Keratinocyte (primary cell): ENCODE measurements at regions not wholly inside any gene's neighbourhood (a gene's known extent, or its start where the extent isn't known, plus 50 kb on each side); places are given as distances from the start of the nearest gene placed in this dataset.

ENCODE experiments used
- DNase-seq: peaks from one replicate; pipeline ENCODE4 v3.0.0-alpha.2; 2011; ENCODE audit warnings: low read depth, missing footprints, low spot score
- FAIRE-seq: peaks from 2 replicates; lab custom pipeline; 2011; peaks lifted over from hg19 to GRCh38; lab: Jason Lieb, UNC
- H2AFZ ChIP-seq: 2 replicates; pipeline ENCODE4 v1.6.0; 2012; ENCODE audit warnings: low read length, control low read depth, inconsistent platforms; ENCODE audit not compliant: control insufficient read depth
- H3K27ac ChIP-seq: 2 replicates; pipeline ENCODE4 v1.5.1; 2011; ENCODE audit warnings: low read length; ENCODE audit not compliant: control insufficient read depth, insufficient read depth
- H3K27me3 ChIP-seq: 3 replicates; pipeline ENCODE4 v1.6.0; 2011; ENCODE audit warnings: low read length; ENCODE audit not compliant: control insufficient read depth, insufficient read depth; ENCODE audit errors: extremely low read depth
- H3K36me3 ChIP-seq, 2 experiments: 2 replicates in 1 of 2; 3 replicates in 1 of 2; pipeline ENCODE4 v1.5.1; 2011; ENCODE audit warnings: low read length in 2 of 2, mild to moderate bottlenecking in 1 of 2; ENCODE audit not compliant: control insufficient read depth in 2 of 2, insufficient read depth in 2 of 2; ENCODE audit errors: extremely low read depth in 1 of 2
- H3K4me1 ChIP-seq: 3 replicates; pipeline ENCODE4 v1.5.1; 2011; ENCODE audit warnings: low read length; ENCODE audit not compliant: control insufficient read depth, insufficient read depth; ENCODE audit errors: extremely low read depth
- H3K4me2 ChIP-seq: 3 replicates; pipeline ENCODE4 v1.6.0; 2011; ENCODE audit warnings: low read depth, low read length; ENCODE audit not compliant: control insufficient read depth, insufficient read depth; ENCODE audit errors: extremely low read depth
- H3K4me3 ChIP-seq, 3 experiments: fragments of 200-600 bp in 1 of 3; sonication (generic) in 1 of 3; 2 replicates in 2 of 3; 3 replicates in 1 of 3; pipeline ENCODE4 v1.5.1; 2011 to 2016; ENCODE audit warnings: low read length in 3 of 3, mild to moderate bottlenecking in 3 of 3, control low read depth in 2 of 3, inconsistent platforms in 1 of 3, low read depth in 1 of 3, mixed read lengths in 1 of 3, mixed run types in 1 of 3, moderate library complexity in 1 of 3; ENCODE audit not compliant: control insufficient read depth in 2 of 3, insufficient read depth in 2 of 3; ENCODE audit errors: extremely low read depth in 1 of 3
- H3K79me2 ChIP-seq: 2 replicates; pipeline ENCODE4 v1.6.0; 2012; ENCODE audit warnings: low read length; ENCODE audit not compliant: control insufficient read depth, insufficient read depth
- H3K9ac ChIP-seq: 3 replicates; pipeline ENCODE4 v1.6.0; 2011; ENCODE audit warnings: low read length; ENCODE audit not compliant: control insufficient read depth, insufficient read depth; ENCODE audit errors: extremely low read depth
- H3K9me1 ChIP-seq: 3 replicates; pipeline ENCODE4 v1.6.0; 2011; ENCODE audit warnings: low read length; ENCODE audit not compliant: control insufficient read depth, insufficient read depth; ENCODE audit errors: extremely low read depth
- H3K9me3 ChIP-seq: 2 replicates; pipeline ENCODE4 v1.5.1; 2012; ENCODE audit warnings: low read depth, low read length; ENCODE audit not compliant: control insufficient read depth
- H4K20me1 ChIP-seq: 3 replicates; pipeline ENCODE4 v1.6.0; 2011; ENCODE audit warnings: low read length; ENCODE audit not compliant: control insufficient read depth, insufficient read depth; ENCODE audit errors: extremely low read depth
- EZH2 ChIP-seq: IDR thresholded peaks from one replicate; pipeline ENCODE4 v1.6.1; 2012; ENCODE audit warnings: inconsistent platforms, mild to moderate bottlenecking, low read length, moderate library complexity
- dilution Hi-C: fragments of 300-500 bp; cut with MboI; formaldehyde crosslinking; loops from one replicate; pipeline ENCODE4 v1.7.0; 2020; ENCODE audit warnings: low sequenced_read_pairs; ENCODE audit not compliant: extremely low pct_ligation_motif_present
- TF ChIP-seq, protein P1 (sequence below), 3 experiments: IDR thresholded peaks in 1 of 3; conservative IDR thresholded peaks in 1 of 3; optimal IDR thresholded peaks in 1 of 3; 2 replicates in 2 of 3; 3 replicates in 1 of 3; pipeline versions ENCODE3 to v1.5.1; 2011; ENCODE audit warnings: low read length in 3 of 3, mild to moderate bottlenecking in 3 of 3, moderate library complexity in 2 of 3, control low read depth in 1 of 3, inconsistent platforms in 1 of 3; ENCODE audit not compliant: insufficient read depth in 2 of 3; ENCODE audit errors: extremely low read depth in 1 of 3

DNA sequence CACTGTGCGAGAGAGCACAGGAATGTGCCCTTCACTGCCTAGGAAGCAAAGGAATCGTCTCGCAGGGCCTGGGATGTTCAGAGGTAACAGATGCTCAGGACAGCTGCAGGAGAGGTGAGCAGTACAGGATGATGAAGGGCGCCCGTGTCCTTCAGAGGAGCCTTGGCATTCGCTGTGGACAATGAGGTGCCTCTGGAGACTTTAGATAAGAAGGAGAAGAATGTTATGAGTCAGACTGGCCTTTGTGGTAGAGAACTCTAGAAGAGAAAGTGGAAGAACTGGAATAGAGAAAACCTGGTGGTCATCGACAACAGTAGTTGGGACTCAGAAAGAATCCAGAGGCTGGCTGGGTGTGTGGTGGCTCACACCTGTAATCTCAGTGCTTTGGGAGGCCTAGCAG, 64.4 kb upstream of the LEP start:
- no peaks in the 10 kb centered on the region for H3K79me2 ChIP-seq
- peaks cover 36% of the 10 kb centered on the region for H3K27me3 ChIP-seq
- no peaks in the 10 kb centered on the region for H3K9me3 ChIP-seq
- no peak overlapping the region for H3K27ac ChIP-seq
- dilution Hi-C loops: no loop called here
- H3K4me2 ChIP-seq: no peak overlapping the region
- no peak overlapping the region for H2AFZ ChIP-seq
- H3K4me3 ChIP-seq: no peak overlapping the region
- H4K20me1 ChIP-seq: no peaks in the 10 kb centered on the region
- DNase-seq (no peak), FAIRE-seq (no peak)
- H3K4me1 ChIP-seq: no peaks in the 10 kb centered on the region
- H3K36me3 ChIP-seq: no peaks in the 10 kb centered on the region
- no peak overlapping the region for H3K9ac ChIP-seq
- no peaks in the 10 kb centered on the region for H3K9me1 ChIP-seq
- no peak for TF ChIP-seq EZH2
- TF ChIP-seq, protein P1, sequence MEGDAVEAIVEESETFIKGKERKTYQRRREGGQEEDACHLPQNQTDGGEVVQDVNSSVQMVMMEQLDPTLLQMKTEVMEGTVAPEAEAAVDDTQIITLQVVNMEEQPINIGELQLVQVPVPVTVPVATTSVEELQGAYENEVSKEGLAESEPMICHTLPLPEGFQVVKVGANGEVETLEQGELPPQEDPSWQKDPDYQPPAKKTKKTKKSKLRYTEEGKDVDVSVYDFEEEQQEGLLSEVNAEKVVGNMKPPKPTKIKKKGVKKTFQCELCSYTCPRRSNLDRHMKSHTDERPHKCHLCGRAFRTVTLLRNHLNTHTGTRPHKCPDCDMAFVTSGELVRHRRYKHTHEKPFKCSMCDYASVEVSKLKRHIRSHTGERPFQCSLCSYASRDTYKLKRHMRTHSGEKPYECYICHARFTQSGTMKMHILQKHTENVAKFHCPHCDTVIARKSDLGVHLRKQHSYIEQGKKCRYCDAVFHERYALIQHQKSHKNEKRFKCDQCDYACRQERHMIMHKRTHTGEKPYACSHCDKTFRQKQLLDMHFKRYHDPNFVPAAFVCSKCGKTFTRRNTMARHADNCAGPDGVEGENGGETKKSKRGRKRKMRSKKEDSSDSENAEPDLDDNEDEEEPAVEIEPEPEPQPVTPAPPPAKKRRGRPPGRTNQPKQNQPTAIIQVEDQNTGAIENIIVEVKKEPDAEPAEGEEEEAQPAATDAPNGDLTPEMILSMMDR (optimal IDR thresholded peaks at IDR 0.05 in 1 of 3, IDR thresholded peaks at IDR 0.05 in 1 of 3, conservative IDR thresholded peaks at IDR 0.05 in 1 of 3; ENCODE audit: extremely low read depth in 1 of 3, insufficient read depth in 2 of 3, low read length in 3 of 3): no peak

DNA sequence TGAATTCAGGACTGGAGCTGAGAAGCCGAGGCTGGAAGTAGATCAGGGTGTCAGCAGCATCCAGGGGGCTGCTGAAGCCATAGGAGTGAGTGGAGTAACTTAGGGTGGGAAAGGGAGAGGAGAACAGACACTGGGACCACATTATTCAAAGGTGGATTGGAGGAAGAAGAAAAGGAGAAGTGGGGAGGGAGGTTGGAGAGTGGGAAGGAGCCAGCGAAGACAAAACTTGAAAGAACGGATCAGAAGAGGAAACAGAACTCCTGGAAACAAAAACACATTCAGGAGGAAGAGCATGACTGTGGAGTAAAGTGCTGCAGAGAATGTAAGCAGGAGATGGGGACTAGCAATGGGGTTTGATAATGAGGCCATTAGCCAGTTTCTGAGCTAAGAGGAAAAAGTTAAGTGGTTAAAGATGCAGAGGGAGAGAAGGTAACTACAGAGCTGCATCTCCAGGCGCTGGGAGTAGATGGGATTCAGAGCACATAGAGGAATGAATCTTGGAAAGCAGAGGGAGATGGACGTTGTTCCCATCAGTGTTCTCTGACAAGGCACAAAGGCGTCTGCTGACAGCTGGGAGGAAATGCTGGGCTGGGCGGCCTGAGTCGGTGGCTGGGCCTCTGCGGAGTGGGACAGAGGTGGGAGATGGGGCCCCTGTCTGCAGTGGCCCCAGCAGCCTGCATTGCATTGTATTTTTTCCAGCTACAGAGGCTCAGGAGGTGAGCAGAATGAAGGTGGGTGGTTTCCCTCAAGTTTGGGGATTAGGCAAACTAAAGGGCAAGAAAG, 63.1 kb upstream of the LEP start:
- no peak overlapping the region for H3K4me2 ChIP-seq
- no peak overlapping the region for H3K4me3 ChIP-seq
- peaks cover 39% of the 10 kb centered on the region for H3K27me3 ChIP-seq
- no peaks in the 10 kb centered on the region for H3K9me1 ChIP-seq
- no peaks in the 10 kb centered on the region for H3K79me2 ChIP-seq
- no peaks in the 10 kb centered on the region for H4K20me1 ChIP-seq
- no peaks in the 10 kb centered on the region for H3K4me1 ChIP-seq
- TF ChIP-seq, protein P1 (optimal IDR thresholded peaks at IDR 0.05 in 1 of 3, IDR thresholded peaks at IDR 0.05 in 1 of 3, conservative IDR thresholded peaks at IDR 0.05 in 1 of 3; ENCODE audit: extremely low read depth in 1 of 3, insufficient read depth in 2 of 3, low read length in 3 of 3): no peak
- no peak for TF ChIP-seq EZH2
- DNase-seq: no peak
- H3K9me3 ChIP-seq: no peaks in the 10 kb centered on the region
- no peak overlapping the region for H3K27ac ChIP-seq
- FAIRE-seq: no peak
- H3K9ac ChIP-seq: no peak overlapping the region
- H2AFZ ChIP-seq: no peak overlapping the region
- dilution Hi-C loops: no loop called here
- no peaks in the 10 kb centered on the region for H3K36me3 ChIP-seq
